Glomerular visceral epithelial cell (primary cell): ENCODE measurements at regions not wholly inside any gene's neighbourhood (a gene's known extent, or its start where the extent isn't known, plus 50 kb on each side); places are given as distances from the start of the nearest gene placed in this dataset.
A peak's percentile ranks its signal among the peaks of the same experiment; 100 is the strongest.

ENCODE experiments used
- DNase-seq: peaks from one replicate; pipeline ENCODE4 v3.0.0-alpha.2; 2016; ENCODE audit errors: extremely low spot score

DNA sequence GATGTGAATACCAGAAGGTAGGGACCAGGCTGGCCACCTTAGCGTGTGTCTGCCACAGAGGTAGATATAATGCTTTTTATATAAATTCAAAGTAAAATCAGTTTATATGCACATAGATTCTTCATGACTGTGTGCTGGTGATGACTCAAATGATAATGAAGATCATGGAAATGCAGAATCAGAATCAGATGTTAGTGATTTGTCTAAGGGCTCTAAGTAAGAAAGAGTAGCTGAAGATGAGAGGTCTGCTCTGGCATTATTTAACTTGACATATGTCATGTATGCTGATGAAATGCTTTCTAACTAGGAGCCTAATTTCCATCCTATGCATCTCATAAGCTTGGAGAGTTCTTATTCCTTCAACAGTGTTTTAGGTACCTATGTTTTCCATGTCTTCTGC, 50.3 kb upstream of the DPH6 start:
- no peak for DNase-seq

DNA sequence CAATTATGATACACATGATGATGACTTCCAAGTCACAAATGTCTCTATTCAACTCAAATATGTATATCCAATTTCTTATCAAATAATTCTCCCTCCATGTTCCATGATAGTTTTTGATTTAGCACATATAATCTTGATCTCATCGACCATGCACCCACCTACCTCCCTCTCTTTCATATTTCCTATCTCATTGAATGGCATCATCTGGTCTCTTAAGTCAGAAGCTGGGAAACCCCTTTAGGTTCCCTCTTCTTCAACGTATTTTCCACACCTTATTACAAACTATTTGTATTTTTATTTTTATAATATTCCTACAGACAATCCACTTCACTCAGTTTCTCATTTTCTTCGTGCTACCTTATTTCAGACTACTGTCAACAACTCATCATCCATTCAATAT, 56.9 kb upstream of the DPH6 start:
- no peak for DNase-seq

DNA sequence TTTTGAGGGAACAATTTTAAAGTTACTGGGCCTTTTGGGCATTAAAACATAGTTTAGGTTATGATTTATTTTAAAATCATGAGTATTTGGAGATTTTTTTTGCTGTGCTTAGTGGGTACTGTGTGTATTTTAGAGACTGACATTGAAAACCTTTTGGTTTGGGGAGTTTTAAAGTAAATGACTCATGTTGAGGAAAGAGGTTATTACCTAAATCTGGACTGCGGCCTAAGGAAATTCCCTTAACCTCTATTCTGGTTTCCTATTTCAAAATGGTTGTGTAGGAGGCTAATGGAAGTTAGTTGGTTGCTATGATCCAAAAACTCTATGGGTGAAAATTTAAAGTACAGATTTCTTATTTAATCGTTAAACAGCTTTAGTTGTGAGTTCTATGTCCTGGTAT, 57.3 kb upstream of the DPH6 start:
- DNase-seq = peak; percentile 2

DNA sequence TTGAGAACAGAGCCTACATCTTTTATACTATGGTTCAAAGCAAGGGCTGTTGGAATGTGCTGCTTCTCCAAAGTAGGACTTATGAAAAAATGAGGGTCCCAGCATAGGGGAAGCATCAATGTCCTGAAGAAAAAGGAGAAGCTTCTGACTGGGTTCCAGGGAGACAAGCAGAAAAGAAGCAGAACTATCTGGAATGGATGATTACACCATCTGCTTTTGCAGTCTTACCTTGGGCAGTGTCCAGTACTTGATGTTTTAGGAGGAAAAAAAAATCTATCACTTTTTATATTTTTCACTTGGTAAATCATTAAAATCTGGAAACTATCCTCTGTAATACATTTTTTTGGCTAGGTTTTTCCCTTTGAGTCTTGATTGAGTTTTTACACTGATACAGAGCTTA, 57.9 kb upstream of the DPH6 start:
- no peak for DNase-seq

DNA sequence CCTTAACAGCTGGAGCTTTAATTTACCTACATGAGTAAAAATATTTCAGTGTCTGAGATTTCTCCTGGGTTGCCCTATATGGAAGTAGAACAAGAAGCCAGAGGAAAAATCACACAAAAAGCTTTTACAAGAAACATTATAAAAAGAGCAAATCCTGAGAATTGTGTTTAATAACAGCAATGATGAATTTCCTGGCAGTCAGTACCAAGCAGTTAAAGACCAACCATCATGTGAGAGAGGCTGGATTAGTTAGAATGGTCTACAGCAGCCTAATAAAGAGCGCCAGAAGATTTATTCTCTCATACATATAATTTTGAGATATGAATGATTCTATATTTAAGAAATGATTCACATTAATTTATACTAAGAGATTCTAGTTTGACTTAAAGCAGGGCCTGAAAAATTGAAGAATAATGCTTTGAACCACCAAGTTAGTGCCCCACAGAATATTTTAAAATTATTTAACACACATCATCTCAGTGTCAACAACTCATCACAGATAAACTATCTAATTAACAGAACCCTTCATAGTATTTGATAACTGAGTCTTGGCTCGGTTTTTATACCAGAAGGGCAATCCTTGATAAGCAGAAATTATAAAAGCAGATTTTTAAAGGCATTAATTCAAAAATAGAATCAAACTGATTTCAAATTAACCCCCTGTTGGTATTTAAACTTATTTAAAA, 59.9 kb upstream of the DPH6 start:
- no peak for DNase-seq

DNA sequence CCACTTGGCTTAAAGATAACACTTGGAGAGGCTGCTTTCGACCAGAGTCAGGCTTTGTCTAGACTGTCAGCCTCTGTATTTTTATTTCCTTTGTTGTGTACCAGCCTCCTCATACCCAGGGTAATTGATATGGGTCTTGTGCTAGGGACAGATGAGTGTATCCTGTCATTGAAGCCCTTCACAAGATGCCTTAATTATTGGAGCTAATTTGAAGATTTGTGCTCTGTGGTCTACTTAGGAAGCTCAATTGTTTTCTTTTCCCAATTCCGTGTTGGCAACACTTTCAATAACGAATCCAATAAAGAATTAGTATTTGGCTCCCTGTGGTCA, 60.5 kb upstream of the DPH6 start:
- no peak for DNase-seq

DNA sequence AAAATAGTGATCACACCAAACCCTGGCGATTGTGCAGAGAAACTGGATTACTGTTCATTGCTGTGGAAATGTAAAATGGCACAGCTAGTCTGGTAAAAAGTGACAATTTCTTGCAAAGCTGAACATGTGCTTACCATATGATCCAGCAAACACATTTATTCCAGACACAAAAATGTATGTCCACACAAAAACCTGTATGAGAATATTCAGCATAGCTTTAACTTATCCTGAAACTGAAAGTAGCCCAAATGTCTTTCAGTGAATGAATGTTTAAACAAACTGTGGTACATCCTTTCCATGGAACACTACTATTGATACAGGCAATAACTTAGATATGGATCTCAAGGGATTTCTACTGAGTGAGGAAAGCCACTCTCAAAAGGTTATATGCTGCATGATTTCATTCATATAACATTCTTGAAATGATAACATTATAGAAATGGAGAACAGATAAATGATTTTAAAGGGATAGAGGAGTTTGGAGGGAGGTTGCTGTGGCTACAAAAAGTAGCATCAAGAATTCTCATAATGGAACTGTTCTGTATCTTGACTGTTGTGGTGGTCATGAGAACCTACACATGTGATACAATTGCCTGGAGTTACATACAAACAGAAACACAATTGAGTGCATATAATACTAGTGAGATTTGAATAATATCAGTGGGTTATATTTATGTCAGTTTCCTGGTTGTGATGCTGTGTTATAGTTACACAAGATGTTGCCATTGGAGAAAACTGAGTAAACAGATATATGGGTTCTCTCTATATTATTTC, 70.7 kb upstream of the DPH6 start:
- DNase-seq = no peak

DNA sequence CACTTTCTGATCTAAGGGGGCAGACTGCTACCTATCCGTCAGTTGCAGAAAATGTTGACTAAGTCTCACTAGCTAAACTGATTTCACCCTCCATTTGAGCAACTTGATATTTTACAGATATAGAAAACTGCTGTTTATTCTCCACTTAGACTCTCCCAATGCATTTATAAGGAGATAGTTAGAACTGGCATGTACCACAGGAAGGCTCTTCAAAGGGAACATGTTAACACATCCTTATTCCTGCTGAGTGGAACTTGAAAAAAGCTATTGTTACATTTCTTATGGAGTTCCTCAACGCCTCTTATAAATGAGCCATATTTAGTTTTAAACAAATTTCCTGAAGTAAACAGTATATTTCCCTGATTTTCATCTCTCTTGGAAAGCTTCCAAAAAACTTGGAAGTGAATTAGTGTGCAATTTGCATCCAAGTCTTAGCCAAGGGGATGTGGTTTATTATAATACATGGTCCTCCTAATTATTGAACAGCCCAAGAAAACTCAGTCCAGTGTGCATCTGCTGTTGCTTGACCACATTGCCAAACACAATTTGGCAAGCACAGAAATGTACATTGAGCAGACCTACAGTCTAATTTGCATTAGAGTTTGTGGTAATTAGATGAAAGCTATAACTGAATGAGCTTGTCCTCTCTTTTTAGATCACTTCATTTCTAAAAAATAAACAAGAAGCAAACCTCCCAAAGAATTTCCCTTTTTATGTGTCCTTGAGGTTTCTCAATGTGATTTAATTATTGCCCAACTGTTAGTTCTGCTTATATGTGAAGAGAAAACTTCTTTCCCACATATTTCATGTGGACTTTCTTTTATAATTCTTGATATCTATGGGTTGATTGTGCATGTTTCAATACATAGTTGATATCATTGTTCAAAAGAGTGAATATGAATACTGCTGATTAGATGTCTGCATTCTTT, 72.6 kb upstream of the DPH6 start:
- DNase-seq = no peak

DNA sequence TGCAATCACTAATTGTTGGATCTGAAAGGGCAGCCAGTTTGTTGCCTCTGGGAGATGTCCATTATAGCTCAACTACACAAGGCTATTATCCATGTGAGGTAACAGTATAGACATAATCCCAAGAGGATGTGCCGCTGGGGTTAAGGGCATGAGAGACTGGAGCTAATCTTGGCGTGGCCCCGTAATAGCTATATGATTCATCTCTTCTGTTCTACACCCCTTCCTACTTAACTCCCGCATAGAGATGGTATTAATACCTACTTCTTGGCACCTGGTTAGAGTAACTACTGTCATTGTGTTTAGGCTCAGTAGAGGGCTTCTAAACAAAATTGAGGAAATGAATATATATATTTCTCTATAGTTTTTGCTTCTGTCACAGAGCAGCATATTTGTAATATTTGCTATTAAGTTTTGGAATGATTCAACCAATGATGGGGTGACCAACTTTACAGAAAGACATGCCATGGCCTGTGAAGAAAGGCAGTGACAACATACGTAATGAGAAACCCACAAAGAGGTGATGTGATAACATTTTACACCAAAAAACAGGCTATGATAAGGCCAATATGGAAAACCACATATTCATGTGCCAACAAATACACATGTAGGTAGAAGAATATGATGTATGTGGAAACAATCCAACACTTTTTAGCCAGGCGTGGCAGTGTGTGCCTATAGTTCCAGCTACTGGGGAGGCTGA, 76.8 kb upstream of the DPH6 start:
- DNase-seq = no peak

DNA sequence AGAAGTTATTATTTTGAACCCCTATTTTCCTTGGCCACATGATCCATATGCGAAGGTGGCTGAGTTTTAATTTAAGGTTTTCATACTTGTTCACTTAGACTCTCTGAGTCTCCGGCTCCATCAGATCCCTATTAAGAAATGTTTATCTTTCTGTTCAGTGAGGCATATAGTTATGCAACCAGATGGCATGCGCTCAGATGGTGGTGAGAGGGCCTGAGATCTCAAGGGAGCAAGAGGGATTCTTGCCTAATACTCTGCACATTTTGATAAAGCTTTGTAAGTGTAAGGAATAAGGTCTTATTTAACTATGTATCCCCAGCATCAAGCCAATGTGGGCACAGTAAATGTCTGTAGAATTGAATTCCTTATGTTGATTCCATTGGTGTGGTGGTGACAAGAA, 78.9 kb upstream of the DPH6 start:
- DNase-seq = peak; percentile 25

DNA sequence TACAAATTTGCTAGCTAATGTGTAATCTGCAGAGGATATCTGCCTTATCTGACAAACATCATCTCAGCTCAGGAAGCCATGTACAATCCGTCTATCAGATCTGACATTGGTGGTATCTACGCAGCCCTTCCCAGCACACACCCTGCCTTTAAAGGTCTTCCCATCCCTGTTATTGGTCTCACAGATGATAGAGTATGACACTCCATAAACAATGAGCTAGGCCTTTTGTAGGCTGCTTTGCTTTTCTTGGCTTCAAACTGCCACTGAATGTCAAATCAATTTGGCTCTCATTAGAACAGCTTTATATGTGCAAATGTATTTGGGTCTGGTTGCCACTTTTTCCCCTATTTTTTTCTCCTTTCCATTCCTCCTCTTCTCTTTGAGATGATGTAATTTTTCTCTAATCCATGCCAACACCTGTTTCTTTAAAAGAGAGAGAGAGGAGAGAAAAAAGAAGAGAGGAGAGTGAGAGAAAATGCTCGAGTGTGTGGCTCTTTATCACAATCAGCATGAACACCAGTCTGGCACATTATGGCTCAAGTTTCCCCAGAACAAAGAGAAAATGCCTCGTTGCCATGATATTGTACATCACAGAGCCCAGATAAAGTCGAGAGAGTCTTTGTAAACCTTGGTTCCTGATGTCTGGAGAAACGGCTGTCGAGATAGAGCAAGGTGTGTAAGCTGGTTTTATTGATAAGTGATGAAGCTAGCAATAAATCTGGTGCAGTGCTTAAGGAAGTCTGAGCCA, 80.8 kb upstream of the DPH6 start:
- no peak for DNase-seq

DNA sequence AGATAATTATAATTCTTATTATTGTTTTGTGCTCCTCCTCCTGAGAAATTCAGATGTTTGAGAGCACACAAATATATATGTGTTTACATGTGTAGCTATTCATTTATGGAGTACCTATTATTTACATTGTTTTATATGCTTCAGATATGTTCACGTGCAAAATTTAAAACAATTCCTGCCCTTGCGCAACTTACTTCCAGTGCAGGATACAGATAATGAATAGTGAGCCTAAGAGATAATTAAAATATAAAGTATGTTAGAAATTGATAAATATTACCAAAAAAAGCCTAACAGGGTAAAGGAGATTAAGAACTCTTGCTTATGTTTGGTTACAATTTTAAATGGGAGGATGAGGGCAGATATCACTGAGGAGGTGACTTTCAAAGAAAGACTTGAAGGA, 81.7 kb upstream of the DPH6 start:
- DNase-seq = no peak

DNA sequence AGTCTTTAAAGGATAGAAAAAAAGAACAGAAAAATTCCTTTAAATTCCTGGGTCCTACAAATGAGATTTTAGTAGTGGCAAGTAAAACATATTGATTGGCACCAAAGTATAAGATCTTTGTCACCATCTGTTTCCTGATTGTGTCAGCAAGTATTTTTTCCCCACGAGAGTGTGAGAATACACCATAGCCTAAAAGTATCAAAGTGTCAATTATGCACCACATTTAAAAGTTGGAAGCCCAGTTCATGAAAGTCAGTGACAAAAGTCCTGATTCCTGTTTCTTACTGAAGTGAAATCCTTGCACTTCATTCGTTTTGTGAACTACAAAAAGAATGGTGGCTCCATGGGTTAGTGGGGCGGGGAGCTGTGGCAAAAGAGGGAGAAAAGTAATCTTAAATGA, 83.8 kb upstream of the DPH6 start:
- DNase-seq = no peak

DNA sequence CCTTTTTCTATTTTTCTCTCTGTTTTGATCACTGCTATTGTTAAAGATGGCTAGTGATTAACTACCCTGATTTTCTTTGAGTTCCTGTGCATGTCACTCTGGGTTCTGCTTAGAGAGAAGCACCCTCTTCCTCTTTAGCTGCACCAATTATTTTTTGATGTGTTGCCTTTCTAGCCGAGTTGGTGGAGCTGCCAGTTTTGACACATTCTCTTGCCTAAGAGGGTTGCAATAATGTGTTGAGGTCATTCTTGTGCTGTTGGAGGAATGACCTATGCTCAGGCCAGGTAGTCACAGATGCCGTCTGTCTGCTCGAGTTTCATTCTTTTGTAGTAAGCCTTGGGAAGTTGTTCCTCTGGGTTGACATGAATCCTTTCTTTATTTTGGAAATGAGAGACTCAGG, 84.6 kb upstream of the DPH6 start:
- peak; percentile 0 for DNase-seq

DNA sequence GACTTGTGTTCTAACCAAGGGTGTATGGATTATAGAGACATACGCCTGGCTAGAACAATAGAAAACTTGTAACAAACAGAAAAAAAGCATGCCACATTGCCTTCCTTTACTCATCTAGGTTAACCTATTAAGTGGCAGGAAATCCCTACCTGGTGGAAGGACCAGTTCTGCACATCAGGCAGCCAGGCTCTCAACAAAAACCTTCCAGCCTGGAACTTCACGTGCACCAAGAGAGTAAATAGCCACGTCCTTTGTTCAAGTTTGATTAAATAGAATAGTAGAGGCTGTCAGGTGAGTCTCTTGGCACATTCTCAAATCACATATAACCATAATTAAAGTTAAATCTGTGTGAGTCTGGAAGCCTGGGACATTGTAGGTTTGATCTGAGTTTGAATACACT, 85.0 kb upstream of the DPH6 start:
- no peak for DNase-seq

DNA sequence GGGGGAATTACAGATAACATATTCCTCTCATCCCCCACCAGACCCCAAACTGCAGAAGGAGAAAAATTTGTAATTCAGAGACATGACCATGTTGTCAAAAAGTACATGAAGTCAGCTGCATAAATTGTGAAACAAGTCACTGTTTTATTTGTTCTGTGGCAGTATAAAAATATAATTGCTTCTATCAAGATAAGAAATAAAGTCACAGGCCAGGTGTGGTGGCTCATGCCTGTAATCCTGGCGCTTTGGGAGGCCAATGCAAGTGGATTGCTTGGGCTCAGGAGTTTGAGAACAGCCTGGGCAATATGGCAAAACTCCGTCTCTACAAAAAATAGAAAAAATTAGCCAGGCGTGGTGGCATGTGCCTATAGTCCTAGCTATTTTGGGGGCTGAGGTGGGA, 87.7 kb upstream of the DPH6 start:
- no peak for DNase-seq

DNA sequence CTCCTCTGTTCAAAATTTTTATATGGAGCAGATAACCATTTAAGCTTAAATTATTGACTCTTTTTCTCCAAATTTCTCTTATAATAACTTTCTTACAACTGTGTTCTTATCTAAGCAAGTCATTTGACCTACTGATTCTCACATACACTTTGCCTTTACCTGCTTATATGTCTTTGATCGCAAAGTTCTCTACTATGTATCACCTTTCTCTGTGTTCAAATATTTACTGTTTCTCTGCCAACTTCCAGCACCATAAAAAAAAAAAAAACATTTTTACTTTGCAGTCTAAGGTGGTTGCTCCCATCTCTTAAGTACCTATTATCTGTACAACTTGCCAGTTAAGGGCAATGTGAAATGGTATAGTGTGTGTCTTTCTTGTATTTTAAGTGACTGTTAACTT, 100.8 kb upstream of the DPH6 start:
- no peak for DNase-seq

DNA sequence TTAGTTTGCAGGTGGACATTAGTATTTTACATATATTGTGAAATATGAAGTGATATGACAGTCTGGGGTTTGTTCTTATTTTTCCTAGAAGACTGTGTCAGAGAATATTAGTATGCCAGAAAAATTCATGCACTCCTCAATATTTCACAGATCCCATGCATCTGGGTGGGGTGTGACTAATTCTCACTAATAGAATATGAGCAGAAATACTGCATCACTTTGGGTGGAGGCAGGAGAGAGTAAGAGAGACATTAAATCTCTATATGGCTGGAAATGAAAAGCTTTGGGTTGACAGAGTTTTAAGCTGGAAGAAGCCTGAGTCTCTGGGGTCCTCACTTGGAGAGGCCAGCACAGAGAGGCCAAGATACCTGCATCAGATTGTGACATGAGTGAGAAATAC, 101.3 kb upstream of the DPH6 start:
- DNase-seq = no peak

DNA sequence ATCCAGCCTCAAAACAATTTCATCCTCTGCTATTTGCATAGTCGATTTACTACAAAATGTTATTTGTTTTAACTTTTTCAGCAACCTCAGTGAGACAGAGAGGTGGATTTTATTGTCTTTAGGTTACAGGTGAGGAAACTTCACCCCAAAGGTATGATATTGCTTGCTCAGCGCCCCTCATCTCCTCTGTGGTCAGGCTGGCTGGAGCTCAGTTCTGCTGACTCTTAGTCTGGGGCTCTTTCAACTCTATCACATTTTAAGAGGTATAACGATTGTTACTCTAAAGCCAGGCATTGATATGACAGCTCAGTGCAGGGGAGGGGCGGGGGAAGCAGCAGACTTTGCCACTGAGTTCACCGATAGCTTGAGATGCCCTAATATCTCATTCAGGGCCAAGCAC, 103.0 kb upstream of the DPH6 start:
- DNase-seq = no peak

DNA sequence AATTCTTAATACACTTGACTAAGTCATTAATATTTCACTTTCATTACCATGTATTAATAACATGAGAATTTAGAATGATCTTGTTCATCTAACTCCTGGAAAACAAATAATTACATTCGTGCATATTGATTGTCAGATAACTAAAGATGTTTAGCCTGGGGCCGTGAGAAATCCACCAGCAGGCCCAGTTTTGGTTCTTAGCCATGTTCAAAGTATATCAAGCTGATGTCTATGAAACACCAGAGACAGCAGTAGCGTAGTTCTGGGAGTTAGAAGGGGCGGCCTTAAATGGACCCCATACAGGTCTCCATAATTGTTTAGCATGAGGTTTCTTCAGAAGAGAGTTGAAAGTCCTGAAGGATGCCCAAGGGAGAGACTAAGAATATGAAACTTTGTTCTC, 103.6 kb upstream of the DPH6 start:
- no peak for DNase-seq

DNA sequence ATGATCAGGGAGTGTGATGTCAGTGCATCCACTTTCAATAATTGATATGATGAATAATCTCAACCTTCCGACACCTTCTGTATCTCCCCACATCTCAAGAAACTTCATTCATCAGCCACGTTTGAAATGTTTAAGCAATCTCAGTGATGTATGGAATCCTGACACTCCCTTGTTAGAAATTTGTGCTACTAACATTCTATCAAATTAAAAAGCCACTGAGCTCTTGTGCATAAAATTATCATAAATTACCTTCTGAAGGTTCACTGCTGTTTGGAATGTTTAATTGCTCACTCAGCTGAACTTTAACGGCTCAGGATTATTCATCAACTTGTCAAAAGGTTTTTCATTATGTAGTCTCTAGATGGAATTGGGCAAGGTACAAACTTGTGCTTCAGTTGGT, 108.4 kb upstream of the DPH6 start:
- DNase-seq = no peak
